ENCODE measurements at regions not wholly inside any gene's neighbourhood (a gene's known extent, or its start where the extent isn't known, plus 50 kb on each side); places are given as distances from the start of the nearest gene placed in this dataset.

DNA sequence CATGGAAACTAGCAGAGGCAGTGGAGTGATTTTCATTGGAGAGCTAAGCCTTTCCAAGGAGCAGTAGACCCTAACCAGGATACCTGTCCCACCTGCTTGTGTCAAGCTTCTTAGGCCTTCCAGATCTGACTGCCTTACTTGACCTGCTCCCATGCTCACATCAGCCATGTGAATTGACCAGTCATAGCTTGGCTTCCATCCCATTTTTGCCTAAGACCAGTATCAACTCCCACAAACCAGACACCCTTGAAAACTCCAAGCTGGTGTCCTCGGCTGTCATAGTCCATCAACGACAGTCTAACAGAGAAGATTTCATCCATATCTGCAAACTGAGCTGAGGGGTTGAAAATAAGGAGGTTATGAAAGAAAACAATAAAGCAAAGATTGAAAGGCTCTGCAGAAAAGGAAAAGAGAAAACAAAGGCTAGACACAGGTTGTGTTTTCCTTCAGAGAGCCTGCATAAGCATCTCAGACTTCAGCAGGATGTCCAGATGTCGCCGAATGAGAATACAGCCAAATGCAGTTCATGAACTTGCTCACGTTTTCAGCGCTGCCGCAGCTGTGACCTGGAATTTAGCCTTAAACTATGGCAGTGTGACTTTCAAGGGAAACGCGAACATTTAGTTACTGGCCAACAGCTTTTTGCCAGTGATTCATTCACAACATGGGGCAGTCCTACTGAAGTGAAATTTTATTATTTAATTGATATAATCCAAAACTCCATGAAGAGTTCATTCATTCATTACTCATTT, 868.1 kb upstream of the ID2 start:
- no peak for TF ChIP-seq POLR2A (IDR thresholded peaks at IDR 0.05)
- TF ChIP-seq, protein P1, sequence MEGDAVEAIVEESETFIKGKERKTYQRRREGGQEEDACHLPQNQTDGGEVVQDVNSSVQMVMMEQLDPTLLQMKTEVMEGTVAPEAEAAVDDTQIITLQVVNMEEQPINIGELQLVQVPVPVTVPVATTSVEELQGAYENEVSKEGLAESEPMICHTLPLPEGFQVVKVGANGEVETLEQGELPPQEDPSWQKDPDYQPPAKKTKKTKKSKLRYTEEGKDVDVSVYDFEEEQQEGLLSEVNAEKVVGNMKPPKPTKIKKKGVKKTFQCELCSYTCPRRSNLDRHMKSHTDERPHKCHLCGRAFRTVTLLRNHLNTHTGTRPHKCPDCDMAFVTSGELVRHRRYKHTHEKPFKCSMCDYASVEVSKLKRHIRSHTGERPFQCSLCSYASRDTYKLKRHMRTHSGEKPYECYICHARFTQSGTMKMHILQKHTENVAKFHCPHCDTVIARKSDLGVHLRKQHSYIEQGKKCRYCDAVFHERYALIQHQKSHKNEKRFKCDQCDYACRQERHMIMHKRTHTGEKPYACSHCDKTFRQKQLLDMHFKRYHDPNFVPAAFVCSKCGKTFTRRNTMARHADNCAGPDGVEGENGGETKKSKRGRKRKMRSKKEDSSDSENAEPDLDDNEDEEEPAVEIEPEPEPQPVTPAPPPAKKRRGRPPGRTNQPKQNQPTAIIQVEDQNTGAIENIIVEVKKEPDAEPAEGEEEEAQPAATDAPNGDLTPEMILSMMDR (IDR thresholded peaks at IDR 0.05) = no peak
